GM21367 (cell line): ENCODE measurements at regions not wholly inside any gene's neighbourhood (a gene's known extent, or its start where the extent isn't known, plus 50 kb on each side); places are given as distances from the start of the nearest gene placed in this dataset.

Experiments
- ATAC-seq: cut with Tn5 transposase; IDR thresholded peaks from one replicate; pipeline ENCODE4 v1.9.1; 2021; ENCODE audit not compliant: unreplicated experiment

DNA sequence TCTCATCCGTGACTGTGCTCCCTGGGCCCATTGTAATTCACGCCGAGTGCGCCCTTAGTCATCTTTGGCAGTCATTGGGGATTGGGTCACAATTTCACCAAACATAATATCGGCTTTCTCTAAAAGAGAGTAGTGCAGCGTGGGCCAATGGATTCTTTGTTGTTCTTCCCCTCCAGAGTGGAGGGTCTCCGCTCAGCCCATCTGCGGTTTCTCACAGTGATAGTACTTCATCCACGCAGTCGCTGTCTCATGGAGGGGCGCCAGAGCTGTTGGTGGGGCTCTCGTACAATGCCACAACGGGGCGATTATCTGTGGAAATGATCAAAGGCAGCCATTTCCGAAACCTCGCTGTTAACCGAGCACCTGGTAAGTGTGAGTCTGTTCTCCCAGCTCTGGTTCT lies 321.8 kb downstream of the SNAPC1 start:
- ATAC-seq: no peak

DNA sequence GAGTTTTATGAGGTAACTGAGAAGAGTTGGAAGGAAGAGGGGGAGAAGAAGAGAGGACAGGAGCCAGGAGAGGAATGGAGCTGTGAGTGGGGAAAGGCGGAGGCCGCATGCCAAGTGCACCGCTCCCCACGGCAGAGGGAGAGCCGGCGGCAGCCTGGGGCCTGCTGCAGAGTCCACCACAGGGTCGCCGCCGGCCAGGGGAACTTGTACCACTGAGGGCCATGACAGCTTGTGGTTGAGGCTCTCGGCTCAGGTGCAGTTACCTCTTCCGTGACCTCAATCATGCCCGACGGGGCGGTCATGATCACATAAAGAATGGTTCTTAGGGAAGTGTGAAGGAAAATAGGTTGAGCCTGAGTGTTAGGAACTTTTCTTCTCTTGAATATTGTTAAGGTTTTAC lies 325.0 kb downstream of the SNAPC1 start:
- no peak for ATAC-seq

DNA sequence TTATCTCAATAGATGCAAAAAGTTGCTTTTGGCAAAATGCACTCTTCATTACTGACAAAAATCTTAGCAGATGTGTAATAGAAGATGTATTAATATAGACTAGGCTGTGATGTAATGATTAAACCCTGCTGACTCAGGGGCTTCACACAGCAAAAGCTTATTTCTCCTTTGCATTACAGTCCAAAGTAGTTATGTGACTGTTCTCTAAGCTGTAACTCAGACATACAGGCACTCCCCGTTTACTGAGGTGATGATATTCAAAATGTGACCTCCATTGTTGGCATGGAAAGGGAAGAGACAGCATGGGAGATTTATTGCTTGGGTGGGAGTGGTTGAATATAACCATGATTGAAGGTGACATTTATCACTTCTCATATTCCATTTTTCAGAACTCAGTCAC lies 331.5 kb downstream of the SNAPC1 start:
- no peak for ATAC-seq

DNA sequence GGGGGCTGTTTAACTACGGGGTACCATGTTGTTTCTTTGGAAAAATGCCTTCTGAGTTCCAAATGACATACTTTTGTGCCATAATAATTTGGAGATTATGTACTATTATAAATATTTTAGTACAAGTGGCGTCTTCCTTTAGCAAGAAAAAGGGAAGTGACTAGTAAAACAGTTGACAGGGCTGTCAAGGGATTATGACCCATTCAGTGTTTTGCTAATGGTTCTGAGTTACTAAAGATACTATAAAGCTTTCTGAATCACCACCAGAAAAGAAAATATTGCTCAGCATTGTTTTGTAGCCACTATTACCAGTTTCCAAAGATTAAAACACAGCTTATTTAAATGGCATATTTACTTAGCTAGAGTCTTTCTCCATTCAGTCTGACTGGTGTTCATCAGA lies 334.9 kb downstream of the SNAPC1 start:
- ATAC-seq: no peak

DNA sequence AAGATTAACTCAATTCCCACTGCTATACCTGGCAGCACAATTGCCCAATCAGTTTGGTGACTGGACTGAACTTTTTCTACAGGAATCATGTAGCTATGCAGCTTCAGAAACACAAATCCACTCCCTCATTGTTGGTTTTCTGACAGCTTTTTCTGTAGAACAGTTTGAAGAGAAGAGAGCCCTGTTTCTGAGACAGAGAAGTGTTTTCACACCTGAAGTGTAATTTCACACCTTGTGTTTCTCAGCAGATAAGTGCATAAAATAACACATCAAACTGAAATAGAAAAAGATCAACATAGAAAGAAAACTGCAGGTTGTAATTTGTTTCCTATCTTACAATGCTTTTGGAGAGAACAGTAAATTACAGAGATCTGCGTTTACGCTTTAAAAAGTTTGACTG lies 335.6 kb downstream of the SNAPC1 start:
- no peak for ATAC-seq

DNA sequence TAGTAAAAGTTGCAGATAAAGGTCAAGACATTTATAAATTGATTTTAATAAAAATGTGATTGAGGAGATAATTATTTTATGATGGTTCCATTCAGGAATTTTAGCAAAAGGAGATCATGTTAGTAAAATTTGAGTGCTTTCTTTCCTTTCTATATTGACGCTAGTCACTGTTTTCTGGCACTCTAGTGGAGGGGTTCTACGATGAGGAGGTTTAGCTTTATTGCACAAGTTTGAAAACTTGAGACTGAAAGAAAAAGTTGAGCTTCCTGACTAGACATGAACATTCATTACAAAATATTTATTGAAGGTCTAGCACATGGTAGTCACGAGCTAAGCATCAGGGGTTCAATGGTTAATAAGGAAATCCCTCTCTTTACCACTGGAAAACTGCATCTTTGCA lies 336.1 kb downstream of the SNAPC1 start:
- no peak for ATAC-seq

DNA sequence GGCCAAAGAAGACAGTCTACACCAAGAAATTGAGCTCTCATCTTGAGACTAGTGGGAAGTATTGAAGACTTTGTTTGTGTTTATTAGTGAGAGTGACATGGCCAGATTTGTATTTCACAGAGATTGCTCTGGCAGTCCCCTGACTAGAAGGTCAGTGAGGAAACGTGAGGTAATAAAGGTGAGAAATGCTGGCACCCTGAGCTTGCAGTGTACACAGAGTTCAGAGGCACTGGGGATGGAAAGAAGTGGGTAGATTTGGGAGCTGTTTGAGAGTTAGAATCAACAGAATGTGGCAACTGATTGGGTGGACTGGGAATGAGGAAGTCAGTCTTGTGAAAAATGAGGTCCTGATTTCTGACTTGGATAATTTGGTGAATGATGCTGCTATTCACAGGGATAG lies 336.9 kb downstream of the SNAPC1 start:
- ATAC-seq: no peak

DNA sequence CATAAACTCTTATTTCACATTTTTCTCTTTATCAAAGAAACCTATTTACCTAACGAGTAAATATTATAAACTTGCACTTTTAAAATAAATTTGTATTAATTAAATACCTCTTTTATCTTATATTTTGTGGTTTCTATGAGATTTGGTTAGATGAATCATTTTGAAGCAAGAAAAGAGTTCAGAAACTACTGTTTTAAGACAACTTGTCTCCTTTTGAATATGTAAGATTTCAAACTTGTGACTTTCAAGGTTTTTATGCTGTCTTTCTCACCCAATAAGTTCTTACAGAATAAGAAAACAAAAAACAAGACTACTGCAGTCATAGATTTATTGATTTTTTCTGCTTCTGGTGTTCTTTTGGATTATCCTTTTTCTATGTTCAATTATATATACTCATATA lies 339.0 kb downstream of the SNAPC1 start:
- ATAC-seq: no peak

DNA sequence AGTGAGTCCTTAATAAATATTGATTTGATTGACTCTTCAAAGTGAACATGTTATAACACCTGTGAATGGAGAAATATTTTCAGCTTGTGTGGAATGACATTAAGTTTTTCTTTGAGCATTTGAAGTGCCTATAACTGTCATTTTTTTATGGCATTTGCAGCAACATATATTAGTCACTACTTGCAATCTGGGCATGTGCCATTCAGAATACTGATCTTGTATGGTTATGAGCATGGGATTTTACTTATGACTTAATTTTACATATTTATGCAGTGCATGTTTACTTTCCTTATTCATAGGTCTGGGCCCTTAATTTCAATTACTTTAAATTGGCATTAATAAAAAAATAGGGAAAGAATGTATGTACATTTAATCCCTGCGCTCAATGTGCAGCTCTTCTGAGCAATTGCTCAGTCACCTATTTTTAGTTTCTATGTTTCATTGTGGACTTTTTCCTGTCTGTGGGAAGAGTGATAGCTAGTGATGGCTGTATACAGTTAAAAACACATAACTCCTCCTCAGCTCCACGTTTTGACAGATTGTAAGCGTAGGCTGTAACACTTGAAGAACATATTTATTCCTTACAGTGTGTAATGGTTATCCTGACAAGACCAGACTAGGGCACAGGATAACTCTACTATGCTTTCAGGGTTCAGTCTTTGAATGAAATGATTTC lies 339.6 kb downstream of the SNAPC1 start:
- no peak for ATAC-seq

DNA sequence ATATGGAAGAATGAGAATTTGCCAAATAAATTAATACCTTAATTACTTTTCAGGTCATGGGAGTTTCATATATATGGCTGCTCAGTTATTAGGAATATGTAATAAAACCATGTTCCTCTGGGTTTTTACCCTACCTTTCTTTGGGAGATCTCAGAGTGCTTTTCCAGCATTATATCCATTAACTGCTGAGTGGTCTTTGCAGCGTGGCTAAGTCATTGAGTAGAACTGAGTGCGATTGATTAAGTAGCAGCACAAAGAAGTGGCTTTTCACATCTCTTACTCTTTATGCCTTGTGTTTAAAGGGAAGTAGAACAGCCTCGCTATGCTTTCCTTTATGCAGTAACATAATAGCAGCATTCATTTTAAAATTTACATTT lies 340.1 kb downstream of the SNAPC1 start:
- ATAC-seq: no peak

DNA sequence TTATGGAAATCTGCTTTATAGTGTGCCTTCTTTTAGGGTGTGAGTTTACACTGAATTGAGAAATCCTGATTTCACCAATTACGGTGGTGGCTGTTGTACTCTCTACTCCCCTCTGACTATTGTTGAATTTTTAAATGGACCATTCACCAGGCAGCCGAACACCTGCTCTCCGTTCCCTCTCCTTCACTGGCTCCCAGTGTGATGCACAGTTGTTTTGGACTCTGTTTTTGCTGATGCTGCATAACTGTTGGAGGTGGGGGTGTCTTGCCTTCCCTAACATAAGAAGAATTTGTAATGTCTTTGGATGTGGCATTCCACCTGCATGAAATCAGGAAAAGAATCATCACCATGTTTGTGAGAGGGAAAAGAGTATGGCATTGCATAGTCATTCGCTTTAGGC lies 341.2 kb downstream of the SNAPC1 start:
- ATAC-seq: no peak

DNA sequence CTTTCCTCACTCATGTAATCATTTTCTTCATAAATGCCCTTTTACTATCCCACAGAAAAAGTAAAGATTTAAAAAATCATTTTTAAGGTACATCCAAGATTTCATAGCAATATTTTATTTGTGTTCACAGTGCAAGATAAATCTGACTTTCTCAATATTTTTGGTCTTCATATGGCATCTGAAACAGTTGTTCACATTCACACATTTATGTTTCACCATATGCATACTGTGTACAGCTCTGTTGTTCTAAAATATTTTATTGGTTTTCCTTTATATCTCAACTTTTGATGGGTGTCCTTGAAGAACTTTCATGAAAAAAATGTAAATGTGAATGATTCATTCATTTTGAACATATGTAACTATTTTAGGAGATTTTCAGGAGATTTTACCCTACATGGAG lies 348.7 kb downstream of the SNAPC1 start:
- ATAC-seq: no peak

DNA sequence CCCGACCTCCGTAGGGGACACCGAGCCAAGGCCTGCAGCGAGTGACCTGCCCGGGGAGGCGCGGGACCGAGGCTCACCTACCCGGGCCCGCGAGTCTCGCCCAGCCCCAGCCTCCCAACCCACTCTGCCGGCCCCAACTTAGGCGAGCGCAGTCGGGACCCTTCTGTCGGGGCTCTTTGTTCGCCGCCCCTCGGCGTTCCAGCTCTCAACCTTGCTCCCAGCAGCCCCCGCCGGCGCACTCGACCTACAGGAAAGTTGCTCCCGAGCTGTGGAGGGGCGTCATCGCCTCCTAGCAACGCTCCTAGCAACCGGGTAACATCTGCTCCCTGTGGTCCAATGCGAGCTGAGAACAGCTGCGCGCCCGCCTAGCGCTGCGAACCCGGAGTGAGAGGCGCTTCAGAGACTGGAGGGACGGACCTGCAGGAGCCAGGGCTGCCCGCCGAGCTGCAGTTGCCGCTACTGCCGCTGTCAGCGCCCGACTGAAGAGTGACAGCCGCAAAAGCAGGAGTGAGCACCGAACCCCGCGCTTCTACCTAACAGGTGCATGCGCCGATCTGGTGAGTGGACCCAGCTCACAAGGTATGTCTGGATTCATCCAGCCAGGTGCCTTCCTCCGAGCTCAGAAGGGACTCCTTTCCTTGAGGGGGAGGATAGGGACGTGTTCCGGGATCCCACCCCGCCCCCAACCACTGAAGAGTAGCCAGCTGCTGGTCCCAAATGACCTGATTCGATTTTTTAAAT lies 355.0 kb downstream of the SNAPC1 start:
- peak; percentile 97 for ATAC-seq

DNA sequence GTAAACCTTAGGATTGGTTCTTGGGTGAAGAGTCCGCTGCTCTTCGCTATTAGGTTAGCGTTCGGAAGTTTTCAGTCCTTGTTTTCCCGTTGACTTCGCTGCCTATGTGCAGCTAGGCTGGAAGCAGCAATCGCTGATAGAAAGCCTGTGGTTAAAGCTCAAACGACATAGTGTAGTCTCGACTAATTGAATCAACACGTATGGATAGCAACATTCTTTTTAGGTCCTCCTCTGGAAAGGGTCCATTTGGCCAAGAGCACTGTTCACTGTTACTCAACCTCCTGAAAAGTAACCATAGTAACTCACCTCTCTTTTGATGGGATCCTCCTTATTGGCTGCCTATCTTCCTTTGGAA lies 355.5 kb downstream of the SNAPC1 start:
- no peak for ATAC-seq

DNA sequence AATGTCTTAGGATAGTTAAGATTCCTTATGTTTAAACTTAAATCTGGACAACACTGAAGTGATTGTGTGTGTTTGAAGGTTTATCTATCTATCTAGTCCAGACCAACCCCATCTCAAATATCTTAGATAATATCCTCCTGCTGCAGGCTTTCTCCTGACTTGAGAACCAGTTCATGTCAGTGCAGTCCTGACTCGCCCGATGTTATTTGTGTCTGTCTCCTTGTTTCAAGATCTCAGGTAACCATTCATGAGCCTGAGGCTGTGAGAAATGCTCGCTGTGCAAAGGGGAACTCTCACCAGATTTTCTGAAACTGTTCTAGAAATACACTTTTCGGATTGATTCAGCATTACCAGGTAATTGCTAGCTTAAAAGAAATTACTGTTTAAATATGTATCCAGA lies 356.2 kb downstream of the SNAPC1 start:
- no peak for ATAC-seq

DNA sequence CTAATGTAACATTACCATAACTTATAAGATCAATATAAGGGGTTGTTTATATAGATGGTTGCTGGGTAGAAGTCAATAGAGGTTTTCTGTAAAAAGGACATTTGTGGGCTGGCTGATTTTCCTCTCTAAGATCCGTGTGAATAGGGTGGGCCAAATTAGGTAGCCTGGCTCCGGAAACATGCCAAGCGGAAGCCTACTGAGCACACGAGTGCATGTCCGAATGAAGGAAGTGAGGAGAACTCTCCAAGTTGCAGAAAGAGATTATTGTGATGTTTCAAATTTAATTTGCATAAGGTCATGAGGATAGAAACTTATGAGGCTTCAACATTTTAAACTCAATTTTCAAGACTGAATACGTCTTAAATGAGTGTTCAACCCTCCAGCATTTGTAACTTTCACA lies 356.7 kb downstream of the SNAPC1 start:
- ATAC-seq: no peak

DNA sequence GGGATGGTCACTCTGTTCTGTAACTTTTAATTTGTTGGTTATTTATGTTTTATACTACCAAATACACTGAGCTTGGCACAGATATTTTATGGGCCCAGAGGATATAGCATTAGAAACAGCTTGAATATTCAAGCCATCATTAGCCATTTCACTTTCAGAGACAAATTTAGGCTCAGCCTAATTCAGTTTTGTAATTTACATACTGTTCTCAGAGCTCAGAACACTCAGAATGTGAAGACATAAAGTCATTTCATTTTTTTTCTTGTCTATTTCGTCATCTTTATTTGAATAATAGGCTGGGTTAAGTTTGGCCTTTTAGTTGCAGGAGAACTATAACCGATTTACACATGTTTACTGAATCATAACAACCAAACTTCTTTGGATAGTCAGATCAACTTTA lies 361.7 kb downstream of the SNAPC1 start:
- ATAC-seq: peak; percentile 53

DNA sequence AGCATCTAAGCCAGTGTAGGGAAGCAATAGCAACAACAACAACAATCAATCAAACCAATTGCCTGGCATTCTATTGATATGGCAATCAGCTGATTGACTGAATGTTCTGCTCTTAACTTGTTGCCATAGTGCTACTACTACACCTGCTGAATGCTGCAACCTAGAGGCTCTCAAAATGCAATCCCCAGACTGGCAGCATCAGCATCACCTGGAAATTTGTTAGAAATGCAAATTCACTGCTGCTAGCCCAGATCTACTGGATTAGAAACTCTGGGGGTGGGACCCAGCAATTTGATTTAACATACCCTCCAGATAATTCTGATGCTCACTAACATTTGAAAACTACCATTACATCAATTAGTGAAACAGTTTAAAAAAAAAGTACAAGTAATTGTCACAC lies 363.6 kb downstream of the SNAPC1 start:
- no peak for ATAC-seq

DNA sequence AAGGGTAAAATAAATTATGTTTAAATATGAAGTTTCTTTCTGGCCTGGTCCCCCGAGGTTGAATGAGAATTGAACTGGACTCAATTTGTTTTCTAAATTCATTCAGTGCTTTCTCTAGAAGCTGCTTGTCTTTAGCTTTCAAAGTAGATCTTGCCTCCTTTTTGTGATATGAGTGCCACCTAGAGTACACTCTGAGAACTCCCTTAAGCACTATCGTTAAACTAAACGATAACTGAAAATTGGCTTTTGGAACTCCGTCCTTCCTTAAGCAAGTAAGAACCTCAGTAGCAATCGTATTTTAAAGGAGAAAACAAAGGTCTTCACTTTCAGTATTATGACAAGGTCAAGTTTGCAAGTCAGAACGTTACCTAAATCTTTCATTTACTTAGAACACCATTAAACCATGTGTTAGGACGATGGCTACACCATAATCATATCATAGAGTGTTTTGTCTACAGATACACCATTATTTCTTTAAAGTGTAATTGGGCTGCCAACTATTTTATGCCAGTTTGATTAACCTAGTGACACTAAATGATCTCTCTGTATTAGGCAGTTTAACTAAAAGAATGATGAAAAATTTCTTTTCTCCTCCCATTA lies 364.8 kb downstream of the SNAPC1 start:
- ATAC-seq: peak; percentile 51

DNA sequence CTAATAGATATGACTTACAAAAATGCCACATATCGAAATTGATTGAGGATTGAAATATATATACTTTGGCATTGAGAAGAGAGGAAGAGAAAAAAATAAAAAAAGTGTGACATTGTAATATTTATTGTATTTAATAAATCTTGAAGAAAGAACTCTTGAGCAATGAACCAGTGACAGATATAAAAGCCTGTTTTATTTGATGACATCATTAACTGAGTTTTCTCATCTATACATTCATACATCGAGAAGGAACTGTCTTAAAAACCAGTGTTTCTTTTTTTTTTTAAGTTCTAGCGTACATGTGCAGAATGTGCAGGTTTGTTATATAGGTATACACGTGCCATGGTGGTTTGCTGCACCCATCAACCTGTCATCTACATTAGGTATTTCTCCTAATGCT lies 368.2 kb downstream of the SNAPC1 start:
- ATAC-seq: no peak

DNA sequence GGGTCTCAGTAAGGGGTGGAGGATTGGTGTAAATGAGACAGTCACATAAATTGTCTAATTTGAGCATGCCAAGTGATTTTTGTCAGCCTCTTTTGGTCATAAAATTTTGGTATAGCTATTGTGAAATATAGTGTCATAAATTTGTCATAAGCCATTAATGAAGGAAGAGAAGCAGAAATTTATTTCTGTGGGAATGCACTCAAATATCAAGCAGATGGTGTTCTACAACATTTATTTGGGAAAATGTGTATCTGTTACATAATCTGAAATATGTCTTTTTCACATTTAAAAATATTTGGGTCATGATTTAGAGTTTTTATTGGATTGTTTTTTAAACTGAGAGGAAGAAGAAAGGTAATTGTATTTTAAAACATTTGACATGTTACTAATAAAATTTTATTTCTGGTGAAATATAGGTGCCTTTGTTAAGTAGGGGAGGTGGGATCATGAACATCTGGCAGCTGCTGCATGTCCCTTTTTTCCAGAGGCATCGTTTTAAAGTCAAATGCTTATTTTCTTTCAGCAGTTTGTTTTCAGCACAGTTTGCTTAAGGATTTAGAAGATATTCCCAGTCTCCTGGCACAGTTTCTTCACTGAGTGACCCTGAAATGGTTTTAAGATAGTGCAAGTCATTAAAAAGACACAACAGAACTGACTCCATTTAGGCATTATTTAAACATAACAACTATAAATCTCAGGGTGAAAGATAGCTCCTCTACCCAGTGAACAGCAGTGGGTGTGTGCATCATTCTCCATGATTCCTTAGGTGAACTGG lies 371.7 kb downstream of the SNAPC1 start:
- no peak for ATAC-seq

DNA sequence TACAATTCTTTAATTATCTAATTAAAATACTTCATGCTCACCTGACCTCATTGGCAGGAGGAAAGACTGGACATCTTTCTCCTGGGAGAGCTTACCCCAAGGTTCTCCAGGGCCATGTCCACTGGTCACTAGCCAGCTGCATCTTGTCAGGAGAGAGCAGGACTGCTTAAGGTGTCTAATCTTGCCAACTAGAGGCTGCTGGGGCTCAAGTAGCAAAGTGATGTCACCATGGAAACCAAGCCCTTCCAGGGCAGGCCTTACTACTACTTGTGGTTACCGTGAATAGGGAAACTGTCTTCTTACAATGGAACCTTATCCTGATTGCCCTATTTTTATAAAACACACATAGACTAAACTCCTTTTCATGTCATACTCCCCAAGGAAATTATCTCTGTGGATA lies 376.4 kb downstream of the SNAPC1 start:
- no peak for ATAC-seq
